ENCODE measurements at regions not wholly inside any gene's neighbourhood (a gene's known extent, or its start where the extent isn't known, plus 50 kb on each side); places are given as distances from the start of the nearest gene placed in this dataset.

DNA sequence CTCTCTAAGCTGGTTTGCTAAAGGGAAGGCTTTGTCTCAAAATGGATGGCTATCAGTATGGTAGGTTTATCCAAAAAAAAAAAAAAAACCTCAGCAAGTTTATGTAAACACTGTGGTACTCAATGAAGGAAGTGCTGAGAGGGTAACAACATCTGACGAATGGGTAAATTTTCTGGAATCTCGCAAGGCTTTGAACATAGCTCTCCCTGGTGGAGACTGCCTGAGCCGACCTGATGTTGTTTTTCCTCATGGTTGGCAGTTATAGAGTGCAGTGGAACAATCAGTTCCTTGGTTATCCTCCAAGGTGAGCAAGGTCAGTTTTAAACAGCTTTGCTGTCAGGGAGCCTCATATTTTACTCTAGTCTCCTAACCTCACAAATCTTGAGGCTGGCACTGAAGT, 94.6 kb downstream of the ZPLD1 start:
- peak; percentile 23 for DNase-seq

DNA sequence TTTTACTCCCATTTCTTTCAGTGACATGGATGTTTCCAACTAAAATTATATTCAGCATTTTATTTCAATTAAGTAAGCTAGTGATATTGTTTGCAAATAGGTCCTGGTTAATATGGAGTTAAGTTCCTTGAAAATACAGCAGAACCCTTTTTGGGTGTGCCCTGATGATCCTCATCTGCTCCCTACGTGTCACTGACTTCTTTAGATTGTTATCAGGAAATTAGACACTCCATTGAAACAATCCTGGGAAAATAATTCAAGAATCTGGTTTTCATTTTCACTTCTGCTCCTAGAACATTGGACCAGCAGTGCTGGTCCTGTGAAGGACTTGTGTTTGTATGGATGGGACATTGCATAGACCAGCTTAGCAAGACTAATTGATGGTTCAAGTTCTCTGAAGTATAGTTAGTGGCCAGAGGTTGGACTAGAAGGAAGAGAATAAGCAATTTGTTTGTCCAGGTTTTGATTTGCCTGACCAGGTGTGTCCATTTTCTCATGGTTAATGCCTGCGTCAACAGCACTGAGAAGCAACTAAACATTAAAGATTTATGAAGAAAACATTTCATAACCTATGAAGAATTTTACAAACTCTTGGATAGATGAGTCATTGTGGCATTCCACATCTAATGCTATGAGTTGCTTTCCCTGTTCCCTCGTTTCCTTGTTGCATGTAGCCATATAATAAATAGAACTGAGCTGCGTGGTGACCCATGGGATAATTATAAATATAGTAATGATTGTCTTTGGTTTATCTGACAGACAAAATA, 95.8 kb downstream of the ZPLD1 start:
- DNase-seq = no peak

DNA sequence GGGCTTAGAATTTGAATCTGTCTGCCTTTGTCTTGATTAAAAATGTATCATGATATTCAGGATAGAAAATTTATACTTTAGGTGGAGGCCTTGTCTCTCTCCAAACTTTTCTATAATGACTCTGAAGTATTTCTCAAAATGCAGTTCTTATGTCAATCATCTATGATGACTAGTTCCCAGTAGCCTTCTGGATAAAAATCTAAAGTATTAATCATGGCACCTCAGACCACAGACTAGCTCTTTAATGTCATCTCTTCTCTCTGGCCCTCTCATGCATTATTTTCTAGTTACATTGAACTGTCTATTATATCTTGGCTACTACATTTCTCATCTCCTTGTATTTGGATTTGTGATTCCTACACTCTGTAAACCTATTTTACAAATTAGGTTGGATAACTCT, 96.9 kb downstream of the ZPLD1 start:
- DNase-seq = no peak

DNA sequence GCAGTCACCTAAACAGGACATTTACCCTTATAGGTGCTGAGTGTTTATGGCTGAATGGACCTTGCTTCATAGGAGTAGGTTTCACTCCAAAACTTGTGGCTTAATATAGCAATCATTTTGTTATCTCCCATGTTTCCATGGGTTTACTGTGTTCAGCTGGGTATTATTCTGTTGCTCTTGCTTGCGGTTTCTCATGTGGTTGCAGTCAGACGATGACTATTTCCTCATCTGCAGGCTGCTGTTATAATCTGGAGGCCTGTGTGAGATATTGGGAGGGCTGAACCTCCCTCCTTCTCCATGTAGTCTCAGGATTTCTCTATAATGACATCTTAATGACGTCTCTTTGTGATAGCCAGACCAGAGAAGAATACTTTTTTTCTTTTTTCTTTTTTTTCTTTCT, 98.1 kb downstream of the ZPLD1 start:
- no peak for DNase-seq

DNA sequence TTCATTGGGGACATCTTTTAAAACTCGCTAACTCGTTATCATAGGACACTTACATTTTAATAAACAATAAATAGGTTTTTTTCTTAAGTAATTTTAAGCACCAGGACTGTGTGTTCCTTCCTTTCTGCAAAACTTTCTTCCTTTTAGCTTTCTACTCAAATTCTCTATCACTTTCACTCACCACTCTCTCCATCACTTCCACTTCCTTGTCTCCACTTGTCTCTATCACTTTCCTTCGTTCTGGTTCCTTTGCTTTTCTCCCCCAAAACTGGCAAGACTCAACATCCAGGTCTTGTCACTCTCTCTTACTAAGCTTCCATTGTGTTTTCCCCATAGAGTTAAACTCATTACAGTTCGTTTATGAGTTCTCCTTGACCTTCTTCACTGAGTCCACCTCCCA, 99.0 kb downstream of the ZPLD1 start:
- DNase-seq = no peak

DNA sequence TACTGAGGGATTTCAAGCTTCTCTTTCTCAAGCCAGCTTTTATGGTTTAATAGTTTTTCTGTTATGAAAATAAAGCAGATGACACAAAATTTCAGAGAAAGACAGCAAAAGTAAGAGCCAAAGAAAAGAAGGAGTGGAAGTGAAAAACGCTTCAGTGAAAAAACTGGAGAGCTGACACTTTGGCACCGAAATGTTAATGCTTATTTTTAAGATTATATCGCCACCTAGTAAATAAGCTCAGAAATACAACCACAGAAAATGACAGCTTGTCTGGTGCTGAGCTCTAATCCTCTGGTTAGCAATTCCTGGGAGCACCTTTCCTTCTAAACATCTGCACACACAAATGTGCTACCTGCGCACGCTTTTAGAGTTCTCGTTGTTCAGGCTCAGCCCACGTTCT, 101.6 kb downstream of the ZPLD1 start:
- DNase-seq = peak; percentile 50

DNA sequence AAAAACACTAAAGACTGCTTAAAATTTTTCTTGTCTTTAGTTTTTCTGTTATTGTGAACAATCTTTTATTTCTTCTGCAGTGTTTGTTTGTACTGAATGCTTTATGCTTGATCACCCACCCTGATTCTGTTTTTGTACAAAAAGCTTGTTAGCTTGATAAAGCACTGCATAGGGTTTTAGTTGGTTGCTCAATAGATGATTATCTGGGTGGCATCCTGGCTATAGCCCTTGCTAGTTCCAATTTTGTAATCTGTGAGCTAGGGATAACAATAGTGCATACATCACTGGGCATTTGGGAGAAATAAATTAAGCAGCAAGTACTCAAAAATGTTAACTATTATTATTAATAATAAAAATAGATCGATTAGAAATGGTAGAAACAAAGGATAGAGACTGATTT, 102.3 kb downstream of the ZPLD1 start:
- DNase-seq = no peak

DNA sequence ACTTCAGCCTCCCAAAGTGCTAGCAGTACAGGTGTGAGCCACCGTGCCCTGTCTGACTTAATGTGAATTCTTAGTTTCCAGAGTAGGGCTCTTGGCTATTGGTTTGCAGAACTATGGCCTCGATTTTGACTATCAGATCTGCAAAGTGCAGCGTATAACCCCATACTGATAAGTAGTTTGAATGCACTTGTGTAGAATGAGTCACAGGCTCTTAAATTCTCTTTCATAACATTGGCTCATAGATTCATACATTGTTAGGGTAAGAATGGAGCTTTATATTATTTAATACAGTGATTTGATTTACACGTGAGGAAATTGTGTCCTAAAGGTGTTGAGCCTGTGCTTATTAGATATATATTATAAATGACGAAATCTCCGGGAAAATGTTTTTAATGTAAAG, 109.9 kb downstream of the ZPLD1 start:
- no peak for DNase-seq

DNA sequence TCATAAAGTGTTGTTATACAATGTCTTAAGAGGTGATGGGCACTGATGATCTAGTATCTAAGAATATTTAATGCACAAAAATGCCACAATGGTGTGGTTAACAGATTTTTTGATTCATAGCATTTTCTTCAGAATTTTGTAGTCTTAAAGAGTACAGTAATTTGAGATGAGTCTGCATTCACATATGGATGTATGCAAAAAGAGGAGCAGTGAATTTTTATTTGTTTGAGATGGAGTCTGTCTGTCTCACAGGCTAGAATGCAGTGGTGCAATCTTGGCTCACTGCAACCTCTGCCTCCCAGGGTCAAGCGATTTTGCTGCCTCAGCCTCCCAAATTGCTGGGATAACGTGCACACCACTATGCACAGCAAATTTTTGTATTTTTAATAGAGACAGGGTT, 110.5 kb downstream of the ZPLD1 start:
- no peak for DNase-seq

DNA sequence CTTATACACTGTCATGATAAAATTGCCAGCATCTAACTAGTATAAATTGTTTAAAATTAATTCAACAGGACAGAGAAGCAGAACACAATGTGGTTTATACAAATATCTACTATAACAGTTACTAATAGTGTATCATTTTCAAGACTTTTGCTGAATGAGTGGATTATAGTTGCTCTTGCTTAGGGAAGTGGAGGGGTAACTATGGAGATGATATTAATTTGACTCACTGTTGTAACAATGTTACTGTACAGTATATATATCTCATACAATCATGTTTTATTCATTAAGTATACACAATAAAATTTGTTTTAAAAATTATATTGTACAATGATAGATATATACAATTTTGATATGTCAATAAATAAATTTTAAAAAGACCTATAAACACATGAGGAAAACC, 119.1 kb downstream of the ZPLD1 start:
- DNase-seq = no peak

DNA sequence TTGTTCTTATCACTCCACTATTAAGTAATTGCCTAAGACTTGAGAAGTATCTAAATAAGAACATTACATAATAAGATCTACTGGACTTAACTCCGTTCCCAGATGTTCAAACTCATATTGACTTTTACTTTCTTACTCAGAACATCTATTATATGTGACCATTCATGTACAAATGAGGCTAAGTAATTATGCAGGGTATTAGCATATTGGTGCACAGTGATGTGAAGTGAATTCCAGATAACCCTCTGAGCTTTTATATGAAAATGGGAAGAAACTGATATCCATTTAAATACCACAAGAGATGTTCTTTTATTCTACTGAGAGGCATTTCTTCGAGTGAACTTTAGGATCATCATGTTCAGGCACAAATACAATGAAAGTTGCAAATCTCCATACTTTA, 135.7 kb downstream of the ZPLD1 start:
- DNase-seq = no peak

DNA sequence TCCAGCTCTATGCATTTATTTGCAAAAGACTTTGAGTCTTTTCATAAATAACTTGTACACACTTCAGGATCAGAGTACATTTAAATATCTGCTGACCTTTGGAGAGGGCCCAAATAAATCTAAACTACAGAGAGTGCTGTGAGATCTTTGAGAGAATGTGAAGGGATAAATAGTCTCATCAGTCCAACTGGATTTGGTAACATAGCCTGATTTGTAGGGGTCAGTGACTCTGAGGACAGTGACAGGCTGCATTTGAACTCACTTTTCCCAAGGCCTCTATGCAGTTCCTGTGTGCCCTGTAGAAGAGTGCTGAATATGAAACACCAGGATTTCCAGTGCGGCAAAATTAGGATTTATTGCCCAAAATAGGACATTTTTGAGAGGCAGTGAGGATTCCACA, 136.2 kb downstream of the ZPLD1 start:
- no peak for DNase-seq

DNA sequence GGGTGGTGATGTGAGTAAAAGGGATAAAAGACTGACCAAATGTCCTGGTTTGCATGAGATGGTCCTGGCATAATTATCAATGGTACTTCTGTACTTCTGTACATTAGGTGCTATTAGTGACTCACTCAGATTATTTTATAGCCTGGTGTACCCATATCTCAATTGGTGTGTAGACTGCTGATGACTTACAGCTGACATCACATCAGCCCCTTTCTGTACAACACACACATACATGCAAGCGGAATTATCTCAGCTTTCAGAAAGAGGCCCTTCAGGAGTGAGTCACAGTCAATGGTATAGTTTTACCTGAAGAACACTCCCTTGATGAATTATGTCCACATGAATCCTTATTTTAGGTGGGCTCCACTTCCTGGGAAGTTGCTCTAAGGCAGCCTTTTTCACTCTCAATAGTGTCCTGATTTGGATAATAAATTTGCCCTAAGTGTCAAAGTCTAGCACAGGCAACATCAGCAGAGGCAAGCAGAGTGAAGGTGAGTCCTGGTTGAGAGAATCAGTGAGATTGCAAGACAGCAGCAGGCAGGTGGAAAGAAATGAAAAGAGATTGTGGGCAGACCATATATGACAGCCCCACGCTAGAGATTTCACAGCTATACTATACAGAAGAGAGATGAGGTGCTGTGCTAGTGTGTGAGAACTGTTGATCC, 137.0 kb downstream of the ZPLD1 start:
- DNase-seq = no peak

DNA sequence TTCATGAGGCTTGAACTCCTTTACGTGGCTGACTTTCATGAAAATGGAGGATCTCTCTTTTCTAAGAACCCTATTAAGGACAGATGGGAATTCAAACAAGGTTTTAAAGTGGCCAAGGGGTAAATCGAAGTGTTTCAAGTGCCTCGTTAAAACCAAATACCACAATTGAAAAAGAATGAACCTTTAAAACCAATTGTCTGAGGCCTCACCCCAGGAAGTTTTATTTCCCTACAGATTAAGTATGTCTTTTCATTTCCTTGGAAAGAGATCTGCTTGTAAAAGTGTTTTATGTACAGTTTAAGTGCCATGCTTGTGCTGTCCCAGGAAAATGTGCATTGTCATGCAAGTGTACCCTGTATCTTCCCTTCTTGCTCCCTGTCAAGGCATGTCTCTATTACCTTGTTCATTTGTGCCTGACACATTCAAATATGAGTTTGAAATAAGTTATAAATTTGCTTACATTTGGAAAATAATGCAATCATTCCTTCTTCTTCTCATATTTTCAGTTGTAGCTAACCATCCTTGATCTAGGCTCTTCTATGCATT, 138.7 kb downstream of the ZPLD1 start:
- DNase-seq = no peak

DNA sequence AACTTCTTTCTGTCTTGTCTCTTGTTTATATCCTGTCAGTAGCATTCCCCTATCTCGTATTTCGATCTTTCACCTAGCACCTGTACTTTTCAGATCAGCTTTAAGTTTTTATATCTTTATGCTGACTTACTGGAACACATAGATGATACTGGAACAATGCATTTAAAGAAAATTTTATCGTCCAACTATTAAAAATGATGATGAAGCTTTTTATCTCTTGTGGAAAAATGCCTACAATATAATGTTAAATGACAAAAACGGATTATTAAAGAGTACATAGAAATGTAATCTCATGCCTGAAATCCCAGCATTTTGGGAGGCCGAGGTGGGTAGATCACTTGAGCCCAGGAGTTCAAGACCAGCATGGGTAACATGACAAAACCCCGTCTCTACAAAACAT, 139.5 kb downstream of the ZPLD1 start:
- no peak for DNase-seq

DNA sequence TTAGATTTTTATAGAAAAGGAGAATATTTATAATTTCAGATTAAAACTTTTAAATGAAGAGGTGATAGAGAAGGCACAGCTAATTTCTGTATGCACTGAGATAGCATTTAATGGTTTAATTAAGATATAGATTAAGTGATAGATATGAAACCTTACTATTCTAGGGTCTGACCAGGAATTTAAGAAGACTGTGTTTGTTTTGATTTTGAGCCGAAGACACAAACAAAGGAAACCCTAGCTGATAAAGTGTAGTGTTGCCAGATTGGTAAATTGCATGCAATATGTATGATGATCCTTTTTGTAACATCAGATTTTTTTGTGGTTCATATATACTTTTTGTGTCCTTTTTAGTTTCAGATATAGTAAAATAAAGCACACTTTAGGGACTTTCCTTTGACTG, 141.8 kb downstream of the ZPLD1 start:
- no peak for DNase-seq

DNA sequence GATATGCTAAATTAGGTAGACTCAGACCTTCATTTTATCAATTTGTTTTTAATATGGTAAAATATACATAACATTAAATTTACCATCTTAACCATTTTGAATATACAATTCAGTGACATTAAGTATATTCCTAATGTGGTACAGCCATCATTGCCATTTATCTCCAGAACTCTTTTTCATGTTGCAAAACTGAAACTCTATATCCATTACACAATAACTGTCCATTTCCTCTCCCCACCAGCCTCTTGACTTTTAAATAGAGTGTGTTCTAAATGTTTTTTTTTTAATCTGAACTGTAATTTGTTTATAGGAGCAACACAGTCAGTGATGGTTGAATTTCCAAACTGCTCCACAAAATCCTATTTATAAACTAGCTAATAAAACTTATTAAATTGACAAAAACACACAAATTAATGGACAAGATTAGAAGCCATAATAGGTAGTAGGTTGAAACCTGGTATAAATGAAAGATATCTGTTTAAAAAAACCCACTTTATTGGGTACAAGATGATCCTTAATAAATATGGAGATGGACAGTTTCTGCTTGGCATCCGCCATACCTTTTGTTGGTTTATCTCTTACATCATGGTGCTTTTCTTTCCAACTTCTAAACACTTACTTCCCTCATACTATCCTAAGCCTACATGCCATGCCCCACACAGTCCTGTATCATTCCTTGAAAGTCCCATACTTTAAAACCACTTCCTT, 142.4 kb downstream of the ZPLD1 start:
- DNase-seq = no peak

DNA sequence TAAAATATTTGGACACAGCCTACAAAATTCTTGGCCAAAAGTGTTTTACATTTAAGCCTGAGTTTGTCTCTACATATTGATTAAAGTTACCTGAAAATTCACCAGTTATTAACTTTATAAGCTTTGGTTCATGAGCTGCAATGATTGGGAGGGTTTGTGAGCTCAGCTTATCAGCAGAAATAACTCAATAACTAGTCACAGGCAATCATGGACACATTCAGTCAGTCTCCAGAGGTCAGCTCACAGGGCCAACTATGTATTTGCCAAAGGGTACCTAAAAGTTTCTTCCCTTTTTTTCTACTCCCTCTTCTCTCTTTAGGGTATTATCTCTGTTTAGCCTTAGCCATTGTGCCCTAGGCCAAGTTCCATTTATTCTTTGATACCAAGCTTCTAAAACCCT, 145.9 kb downstream of the ZPLD1 start:
- DNase-seq = no peak

DNA sequence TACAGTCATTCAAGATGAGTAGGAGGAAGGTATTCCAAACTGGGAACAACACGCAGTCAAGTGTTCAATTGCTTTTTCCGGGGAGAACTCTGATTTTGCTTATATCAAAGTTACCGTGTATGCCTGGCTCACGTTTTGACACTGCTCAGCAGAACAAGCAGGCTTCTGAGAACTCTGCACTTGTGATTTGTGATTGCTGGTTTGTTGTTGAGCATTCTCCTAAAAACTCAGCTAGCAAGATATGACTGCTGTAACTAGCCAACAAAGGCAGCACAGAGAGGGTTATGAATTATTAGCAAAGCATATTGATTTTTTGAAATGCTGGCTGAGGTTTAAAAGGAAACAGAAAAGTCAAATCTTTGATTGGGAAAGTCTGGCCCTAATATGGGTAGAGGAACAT, 151.7 kb downstream of the ZPLD1 start:
- DNase-seq = no peak

DNA sequence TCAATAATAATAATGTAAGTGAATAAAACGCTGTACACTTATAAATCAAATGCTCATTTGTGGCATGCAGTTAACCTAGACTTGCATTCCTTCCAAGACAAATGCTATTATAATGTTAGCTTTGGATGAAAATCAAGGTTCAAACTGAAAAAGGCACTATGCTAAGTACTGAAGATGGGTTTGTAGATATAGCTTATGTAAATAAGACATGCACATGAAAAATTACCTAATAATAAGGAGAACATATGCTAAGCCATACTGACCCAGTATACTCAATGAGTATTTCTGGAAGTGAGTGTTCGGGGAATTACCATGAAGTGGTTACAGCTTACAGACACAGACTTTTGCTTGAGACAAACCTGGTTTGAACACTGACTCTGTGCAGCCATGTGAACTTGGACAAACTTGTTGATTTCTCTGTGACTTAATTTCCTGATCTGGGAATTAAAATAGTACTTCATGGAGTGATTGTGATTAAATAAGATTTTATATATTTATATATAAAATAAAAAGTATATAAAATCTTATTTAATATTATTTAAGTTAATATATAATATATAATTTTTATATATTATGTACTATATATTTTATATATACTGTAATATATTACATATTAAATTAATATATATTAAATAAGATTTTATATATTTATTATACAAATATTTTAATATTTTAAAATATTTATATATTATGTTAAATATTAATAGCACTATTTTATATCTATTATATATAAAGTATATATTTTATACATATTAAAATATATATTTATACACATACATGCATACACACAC, 159.2 kb downstream of the ZPLD1 start:
- DNase-seq = no peak

DNA sequence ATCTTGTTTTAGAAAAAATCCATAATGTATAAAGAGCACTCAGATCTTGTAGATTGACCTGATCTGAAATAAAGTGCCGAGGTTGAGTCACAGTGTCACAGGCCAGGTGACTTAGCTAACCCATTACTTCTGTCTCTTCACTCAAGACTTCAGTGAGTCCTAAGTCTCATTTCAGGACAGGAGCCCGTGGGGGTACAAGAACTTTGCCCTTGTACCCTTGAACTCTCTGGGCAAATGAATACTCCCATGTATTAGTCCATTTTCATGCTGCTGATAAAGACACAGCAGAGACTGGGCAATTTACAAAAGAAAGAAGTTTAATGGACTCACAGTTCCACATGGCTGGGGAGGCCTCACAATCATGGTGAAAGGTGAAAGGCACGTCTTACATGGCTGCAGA, 160.2 kb downstream of the ZPLD1 start:
- DNase-seq = no peak

DNA sequence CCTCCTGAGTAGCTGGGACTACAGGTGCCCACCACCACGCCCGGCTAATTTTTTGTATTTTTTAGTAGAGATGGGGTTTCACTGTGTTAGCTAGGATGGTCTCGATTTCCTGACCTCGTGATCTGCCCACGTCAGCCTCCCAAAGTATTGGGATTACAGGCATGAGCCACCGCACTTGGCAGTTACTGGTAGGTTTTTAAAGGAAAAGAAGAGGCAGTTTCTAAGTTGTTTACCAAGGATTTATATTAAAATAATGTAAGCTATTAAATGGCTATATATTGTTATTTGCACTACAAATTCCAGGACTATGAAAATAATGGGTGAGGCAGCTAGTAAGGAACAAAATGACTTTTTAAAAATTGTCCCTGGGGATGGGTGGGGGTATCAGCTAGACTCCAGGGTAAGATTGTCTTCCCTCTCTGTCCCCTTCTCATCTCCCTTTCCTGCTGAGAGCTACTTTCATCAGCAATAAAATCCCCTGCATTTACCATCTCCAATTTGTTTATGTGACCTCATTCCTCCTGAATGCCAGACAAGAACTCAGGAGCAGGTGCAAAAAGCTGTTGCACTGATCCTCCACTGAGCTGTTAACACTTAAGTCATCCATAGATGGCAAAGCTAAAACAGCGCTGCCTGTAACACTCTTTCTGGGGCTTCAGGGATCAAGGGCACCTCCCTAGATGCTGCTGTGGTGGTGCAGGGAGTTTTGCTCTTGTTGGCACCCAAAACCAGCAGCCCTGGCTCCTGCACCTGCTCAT, 165.2 kb downstream of the ZPLD1 start:
- DNase-seq = no peak

All from NCI-H146 (cell line).